Lung (tissue), 11 donors: ENCODE measurements at regions not wholly inside any gene's neighbourhood (a gene's known extent, or its start where the extent isn't known, plus 50 kb on each side); places are given as distances from the start of the nearest gene placed in this dataset.
A peak's percentile ranks its signal among the peaks of the same experiment; 100 is the strongest.

Experiments used
- ATAC-seq: fragments of 200-7000 bp; cut with Tn5 transposase; one replicate; pipeline ENCODE4 v1.9.1; 2020; ENCODE audit warnings: moderate number of reproducible peaks; ENCODE audit not compliant: insufficient read depth, low FRiP score
- DNase-seq, 3 donors: peaks; one replicate each; pipeline ENCODE4 v3.0.0-alpha.2; 2013 to 2017
- H3K27ac ChIP-seq, 2 donors: one replicate each; pipeline ENCODE4 v1.5.1; 2013; ENCODE audit warnings: mild to moderate bottlenecking in 2 of 2, moderate library complexity in 2 of 2, control low read depth in 1 of 2, inconsistent platforms in 1 of 2, low read depth in 1 of 2, low read length in 1 of 2
- H3K27me3 ChIP-seq, 3 donors: one replicate each; pipeline ENCODE4 v1.5.1; 2013; ENCODE audit warnings: low read length in 2 of 3; ENCODE audit not compliant: control insufficient read depth in 3 of 3, insufficient read depth in 3 of 3
- H3K36me3 ChIP-seq, 4 donors: one replicate each; pipeline ENCODE4 v1.5.1; 2013; ENCODE audit warnings: low read length in 4 of 4, mild to moderate bottlenecking in 1 of 4, moderate library complexity in 1 of 4; ENCODE audit not compliant: control insufficient read depth in 4 of 4, insufficient read depth in 4 of 4
- H3K4me1 ChIP-seq, 5 donors: one replicate each; pipeline ENCODE4 v1.5.1; 2013; ENCODE audit warnings: low read length in 5 of 5, mild to moderate bottlenecking in 2 of 5, moderate library complexity in 1 of 5; ENCODE audit not compliant: control insufficient read depth in 5 of 5, insufficient read depth in 5 of 5
- H3K4me3 ChIP-seq: one replicate; pipeline ENCODE4 v1.5.1; 2013; ENCODE audit warnings: mild to moderate bottlenecking, control low read depth, moderate library complexity
- H3K9ac ChIP-seq, 2 donors: one replicate each; pipeline ENCODE4 v1.5.1; 2013; ENCODE audit warnings: low read length in 2 of 2, control low read depth in 1 of 2; ENCODE audit not compliant: insufficient read depth in 1 of 2
- H3K9me3 ChIP-seq, 4 donors: one replicate each; pipeline ENCODE4 v1.5.1; 2013; ENCODE audit warnings: low read length in 3 of 4, mild to moderate bottlenecking in 1 of 4, moderate library complexity in 1 of 4; ENCODE audit not compliant: control insufficient read depth in 4 of 4, insufficient read depth in 3 of 4
- WGBS, 2 donors: extraction: QIAGEN DNeasy Blood & Tissue Kit; methylation state at CpG; one replicate each; pipeline ENCODE4 v1.1.7; 2013; 5-methylcytosine and 5-hydroxymethylcytosine counted together
- TF ChIP-seq, protein P1 (sequence below): IDR thresholded peaks from 2 replicates; pipeline ENCODE4 v1.5.1; 2012; ENCODE audit warnings: mild to moderate bottlenecking; ENCODE audit errors: control extremely low read depth, extremely low read depth
- donor health status: control.
- donor health status: control.
- donor health status: Bipolar disorder and iron deficiency.
- donor health status: healthy.
- donor health status: DM: yes; HTN: yes; CAD: no.

DNA sequence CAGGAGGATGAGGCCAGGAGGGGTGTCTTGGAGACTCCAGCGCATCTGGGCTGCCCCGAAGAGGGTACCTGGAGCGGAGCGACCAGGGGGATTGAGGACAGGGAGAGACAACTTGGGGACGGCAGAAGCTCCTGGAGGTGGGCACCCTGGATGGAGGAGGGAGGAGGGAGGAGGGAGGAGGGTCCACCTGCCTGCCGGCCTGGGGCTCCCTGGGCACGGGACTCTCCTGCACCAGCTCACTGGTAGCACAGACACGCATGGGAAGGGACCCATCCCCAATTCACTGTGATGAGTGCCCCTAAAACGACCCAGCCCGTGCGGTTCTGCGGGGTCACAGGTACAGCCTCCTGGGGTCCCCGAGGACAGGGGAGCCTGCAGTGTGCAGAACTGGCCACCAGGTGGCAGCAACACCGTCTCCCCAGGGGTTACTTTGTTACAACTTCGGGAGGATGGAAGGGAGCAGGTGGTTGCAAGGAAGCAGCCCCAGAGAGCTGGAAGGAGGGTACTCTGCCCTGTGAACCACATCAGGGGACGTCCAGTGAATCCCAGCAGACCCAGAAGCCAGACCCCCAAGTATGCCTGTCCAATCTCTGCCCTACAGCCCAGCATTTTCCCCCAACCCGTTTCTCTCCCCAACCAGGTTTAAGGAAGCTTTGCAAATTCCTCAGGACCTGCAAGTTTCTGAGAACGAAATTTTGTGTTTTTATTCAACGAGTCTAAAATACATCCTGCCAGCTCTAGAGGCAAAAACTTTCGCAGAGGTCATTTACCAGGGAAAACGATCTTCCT is 482.4 kb downstream of the NPHP4 start:
- Histone ChIP-seq H3K9ac (no peak overlapping the region), H3K4me1 (peaks cover 0 to 8% (median 0%) of the 10 kb centered on the region in 5 donors), H3K27ac (no peak overlapping the region), H3K27me3 (peaks cover 0 to 13% (median 0%) of the 10 kb centered on the region in 3 donors), H3K36me3 (no peaks in the 10 kb centered on the region), H3K4me3 (no peak overlapping the region), H3K9me3 (peaks cover 0 to 3% (median under 1%) of the 10 kb centered on the region in 4 donors)
- 29 to 36% methylated on average over 20 to 21 of the region's 21 CpGs for WGBS, 2 donors
- TF ChIP-seq, protein P1, sequence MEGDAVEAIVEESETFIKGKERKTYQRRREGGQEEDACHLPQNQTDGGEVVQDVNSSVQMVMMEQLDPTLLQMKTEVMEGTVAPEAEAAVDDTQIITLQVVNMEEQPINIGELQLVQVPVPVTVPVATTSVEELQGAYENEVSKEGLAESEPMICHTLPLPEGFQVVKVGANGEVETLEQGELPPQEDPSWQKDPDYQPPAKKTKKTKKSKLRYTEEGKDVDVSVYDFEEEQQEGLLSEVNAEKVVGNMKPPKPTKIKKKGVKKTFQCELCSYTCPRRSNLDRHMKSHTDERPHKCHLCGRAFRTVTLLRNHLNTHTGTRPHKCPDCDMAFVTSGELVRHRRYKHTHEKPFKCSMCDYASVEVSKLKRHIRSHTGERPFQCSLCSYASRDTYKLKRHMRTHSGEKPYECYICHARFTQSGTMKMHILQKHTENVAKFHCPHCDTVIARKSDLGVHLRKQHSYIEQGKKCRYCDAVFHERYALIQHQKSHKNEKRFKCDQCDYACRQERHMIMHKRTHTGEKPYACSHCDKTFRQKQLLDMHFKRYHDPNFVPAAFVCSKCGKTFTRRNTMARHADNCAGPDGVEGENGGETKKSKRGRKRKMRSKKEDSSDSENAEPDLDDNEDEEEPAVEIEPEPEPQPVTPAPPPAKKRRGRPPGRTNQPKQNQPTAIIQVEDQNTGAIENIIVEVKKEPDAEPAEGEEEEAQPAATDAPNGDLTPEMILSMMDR, result peak; percentile 66
- ATAC-seq (no peak), DNase-seq (peak; percentile 40 to 58 (median 55))

GRCh38 chr1:5508669-5509330 is 483.4 kb downstream of the NPHP4 start:
- DNase-seq, result no peak
- H3K36me3 ChIP-seq, result no peaks in the 10 kb centered on the region
- WGBS, 2 donors, result 83 to 89% methylated on average over 14 of the region's 14 CpGs
- H3K9ac ChIP-seq, result no peak overlapping the region
- TF ChIP-seq, protein P1, result no peak
- peaks cover 0 to 3% (median under 1%) of the 10 kb centered on the region in 4 donors for H3K9me3 ChIP-seq
- no peak overlapping the region for H3K4me3 ChIP-seq
- no peak overlapping the region for H3K27ac ChIP-seq
- H3K4me1 ChIP-seq, result peaks cover 0 to 6% (median 0%) of the 10 kb centered on the region in 5 donors
- peaks cover 0 to 13% (median 0%) of the 10 kb centered on the region in 3 donors for H3K27me3 ChIP-seq
- no peak for ATAC-seq

DNA sequence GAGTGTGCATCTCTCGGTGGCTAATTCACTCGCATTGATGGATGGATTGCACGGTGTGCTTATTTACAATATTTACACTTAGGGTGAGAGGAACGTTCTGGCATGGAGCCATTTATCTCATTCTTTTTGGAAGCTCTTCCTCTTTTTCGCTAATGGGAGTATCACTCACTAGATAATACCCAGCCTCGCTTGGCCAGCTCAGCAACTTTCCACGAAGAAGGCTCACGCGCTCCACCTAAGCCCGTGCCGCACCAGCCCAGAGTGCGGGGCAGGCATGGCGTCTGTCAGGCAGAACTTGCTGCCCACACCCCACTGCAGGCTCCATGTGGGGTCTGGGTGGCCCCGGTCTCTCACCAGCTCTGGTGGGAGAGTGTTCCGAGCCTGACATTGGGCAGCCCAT is 484.9 kb downstream of the NPHP4 start:
- DNase-seq, result no peak
- peaks cover 0 to 13% (median 0%) of the 10 kb centered on the region in 3 donors for H3K27me3 ChIP-seq
- H3K9ac ChIP-seq, result no peak overlapping the region

More for the DNA sequence above, 484.9 kb downstream of the NPHP4 start:
- Histone ChIP-seq H3K4me1 (peaks cover 0 to 4% (median 0%) of the 10 kb centered on the region in 5 donors), H3K36me3 (no peaks in the 10 kb centered on the region), H3K4me3 (no peak overlapping the region), H3K9me3 (peaks cover 0 to 2% (median 0%) of the 10 kb centered on the region in 4 donors), H3K27ac (no peak overlapping the region)
- ATAC-seq, result no peak
- TF ChIP-seq, protein P1, result no peak
- WGBS, 2 donors, result 67 to 72% methylated on average over 15 of the region's 15 CpGs
